ENCODE measurements at regions not wholly inside any gene's neighbourhood (a gene's known extent, or its start where the extent isn't known, plus 50 kb on each side); places are given as distances from the start of the nearest gene placed in this dataset.
"Not testable (repeated sequence)": the region's sequence is repeated elsewhere in the genome, so short reads cannot be mapped to it uniquely, and the experiment has no call there.

GRCh38 chr6:163776906-163777686 is 362.6 kb downstream of the QKI start:
- no peak for DNase-seq

DNA sequence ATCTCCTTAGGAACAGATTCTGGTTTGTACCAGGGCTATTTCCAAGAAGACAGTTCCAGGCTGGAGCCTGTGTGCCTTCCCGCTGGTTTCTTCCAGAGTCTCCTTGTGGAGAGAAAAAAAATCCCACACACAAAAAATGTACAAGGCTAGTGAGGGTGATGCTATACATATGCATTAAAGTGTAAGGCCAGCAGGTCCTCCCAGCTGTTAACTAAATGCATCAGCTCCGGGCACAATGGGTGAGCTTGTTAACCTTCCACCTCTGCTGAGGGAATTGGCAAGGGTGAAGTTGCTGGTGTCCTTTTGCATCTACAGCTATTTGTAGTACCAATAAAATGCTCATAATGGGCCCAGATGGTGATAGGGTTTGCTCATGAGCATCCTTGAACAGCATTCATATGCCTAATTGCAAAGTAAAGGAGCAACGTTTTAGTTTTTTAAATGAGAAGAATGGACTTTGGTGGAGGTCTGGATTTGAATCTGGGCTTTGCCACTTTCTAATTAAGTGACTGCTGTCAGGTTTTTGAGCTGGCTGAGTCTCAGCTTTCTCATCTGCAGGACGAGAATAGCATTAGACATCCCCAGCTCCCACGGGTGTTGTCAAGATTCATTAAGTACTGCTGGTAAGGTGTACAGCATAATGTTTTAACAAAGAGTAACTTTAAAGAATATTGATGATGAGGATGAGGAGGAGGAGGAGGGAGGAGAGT is 361.8 kb downstream of the QKI start:
- no peak for DNase-seq

DNA sequence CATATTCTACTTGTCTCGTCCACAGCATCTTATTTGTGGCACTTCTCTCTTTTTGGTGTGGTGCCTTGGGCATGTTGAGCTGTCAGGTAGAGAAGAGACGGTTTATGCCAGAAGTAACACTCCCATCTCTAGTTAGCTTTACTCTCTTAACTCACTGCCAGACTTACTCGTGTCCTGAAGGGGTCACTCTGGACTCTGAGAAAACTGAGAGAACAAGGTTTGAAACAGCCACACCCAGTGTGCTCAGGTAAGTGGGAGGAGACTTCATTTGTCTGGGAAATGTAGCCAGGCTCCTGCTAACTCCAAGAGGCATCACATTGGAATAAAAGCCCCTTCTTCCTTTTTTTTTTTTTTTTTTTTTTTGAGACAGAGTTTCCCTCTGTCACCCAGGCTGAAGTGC is 360.8 kb downstream of the QKI start:
- DNase-seq: no peak

DNA sequence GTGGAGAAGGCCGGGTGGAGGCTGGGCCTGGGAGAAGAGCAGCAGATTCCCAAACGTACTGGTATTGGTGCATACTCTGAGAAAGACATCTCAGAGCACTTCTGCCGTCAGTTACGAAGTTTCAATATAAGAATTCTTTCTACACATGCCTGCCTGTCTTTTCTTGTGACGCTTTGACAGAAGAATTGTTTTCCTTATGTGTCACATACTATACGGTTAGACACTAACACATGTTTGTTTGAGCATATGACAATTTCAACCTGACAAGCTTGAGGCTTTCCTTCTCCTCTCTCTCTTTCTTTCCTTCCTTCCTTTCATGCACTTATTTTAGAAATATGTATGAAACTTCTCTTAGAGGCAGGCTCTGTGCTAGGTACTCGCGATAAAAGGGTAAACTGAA is 360.0 kb downstream of the QKI start:
- no peak for DNase-seq

DNA sequence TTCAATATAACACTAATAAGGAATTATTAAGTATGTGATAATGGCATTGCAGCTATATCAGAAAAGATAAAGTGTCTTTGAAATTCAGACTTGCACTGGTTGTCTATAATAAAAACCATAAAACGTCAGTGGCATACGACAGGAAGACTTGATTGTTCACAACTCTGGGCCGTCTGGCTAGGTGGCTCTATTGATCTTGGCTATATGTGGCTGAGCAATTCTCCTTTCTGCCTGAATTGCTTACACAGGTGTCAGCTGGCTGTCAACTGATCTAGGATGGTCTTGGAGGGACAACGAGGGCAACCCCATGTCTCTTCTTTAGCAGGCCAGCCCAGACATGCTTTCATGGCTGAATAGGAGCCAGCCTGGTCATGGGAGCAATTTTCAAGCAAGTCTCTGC is 359.1 kb downstream of the QKI start:
- no peak for DNase-seq

- no peak for DNase-seq
Observed at GRCh38 chr6:163772701-163773100, 358.2 kb downstream of the QKI start.

GRCh38 chr6:163771180-163771579 is 356.7 kb downstream of the QKI start:
- DNase-seq: no peak

DNA sequence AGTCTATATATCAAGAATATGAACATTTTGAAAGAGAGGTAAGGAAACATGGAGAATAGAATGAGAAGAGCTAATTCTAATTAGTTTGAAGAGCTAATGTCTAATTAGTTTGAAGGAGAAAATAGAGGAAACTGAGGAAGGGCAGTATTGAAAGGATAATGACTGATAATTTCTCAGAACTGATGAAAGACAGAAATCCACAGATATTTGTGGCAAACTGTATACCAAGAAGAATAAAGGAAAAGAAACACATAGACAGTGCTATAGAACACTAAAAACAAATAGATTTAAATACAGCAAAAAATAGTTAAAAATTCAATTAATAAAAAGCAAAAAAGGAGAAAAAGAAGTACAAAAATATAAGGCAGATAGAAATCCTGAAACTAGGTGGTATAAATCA is 354.4 kb downstream of the QKI start:
- DNase-seq: no peak

DNA sequence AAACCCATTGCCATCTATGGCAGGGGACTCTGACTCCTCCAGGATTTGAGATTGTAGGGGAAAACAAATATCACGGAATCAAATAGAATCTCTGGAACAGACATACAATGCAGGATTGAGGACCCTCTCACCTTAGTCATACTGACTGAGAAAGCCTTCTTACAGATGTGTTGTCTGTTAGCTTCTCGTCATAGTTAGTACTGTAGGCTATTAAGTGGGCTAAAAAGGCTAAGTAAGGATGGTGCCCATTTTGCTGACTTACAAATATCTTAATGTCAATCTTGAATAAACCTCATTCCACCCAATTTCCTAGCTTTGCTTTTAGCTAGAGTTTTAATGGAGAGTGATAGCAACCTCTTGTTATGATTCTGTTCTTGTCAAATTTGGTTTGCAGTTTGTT is 352.4 kb downstream of the QKI start:
- DNase-seq: no peak

GRCh38 chr6:163765335-163765734 is 350.8 kb downstream of the QKI start:
- DNase-seq: no peak

DNA sequence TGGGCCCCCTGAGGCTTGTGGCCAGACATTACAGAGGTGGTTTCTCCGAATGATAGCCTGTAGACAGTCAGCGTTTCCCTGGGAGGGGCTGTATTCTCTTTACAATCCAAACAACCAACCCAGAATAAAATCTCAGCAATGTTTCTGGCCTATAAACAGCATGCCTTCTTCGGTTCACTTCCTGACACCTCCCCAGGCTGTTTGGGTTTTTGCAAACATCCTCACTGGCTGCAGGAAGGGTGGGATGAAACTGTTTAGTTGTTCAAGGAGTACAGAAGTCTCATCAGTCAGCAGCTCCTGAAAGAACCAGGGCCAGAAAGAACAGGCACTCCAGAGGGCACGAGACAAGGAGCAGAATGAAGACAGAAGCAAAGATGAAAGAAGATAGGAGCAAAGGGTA is 350.0 kb downstream of the QKI start:
- no peak for DNase-seq

- no peak for DNase-seq
Observed at GRCh38 chr6:163761481-163761880, 347.0 kb downstream of the QKI start.

DNA sequence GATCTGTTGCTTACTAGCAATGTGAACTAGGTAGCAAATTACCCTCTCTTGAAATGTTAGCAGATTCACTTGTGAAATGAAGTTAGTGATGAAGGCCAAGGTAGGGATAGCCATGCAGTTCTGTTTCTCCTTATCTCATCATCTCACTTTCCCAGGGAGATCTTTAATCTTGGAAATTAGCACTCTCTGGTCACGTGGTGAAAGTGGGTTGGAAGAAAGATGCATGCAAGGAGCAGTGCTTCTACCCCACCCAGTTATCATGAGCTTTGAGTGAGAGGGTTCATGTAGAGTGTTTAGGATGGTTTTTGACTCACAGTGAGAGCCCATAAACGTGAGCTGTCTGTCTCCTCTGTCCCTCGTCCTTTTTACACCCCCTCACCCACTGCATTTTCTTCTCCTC is 346.3 kb downstream of the QKI start:
- DNase-seq: no peak

- no peak for DNase-seq
Observed at GRCh38 chr6:163759542-163759941, 345.0 kb downstream of the QKI start.

GRCh38 chr6:163757520-163757919 is 343.0 kb downstream of the QKI start:
- no peak for DNase-seq

- DNase-seq: no peak
Observed at GRCh38 chr6:163756079-163756478, 341.6 kb downstream of the QKI start.

- no peak for DNase-seq
Observed at GRCh38 chr6:163754866-163755265, 340.3 kb downstream of the QKI start.

DNA sequence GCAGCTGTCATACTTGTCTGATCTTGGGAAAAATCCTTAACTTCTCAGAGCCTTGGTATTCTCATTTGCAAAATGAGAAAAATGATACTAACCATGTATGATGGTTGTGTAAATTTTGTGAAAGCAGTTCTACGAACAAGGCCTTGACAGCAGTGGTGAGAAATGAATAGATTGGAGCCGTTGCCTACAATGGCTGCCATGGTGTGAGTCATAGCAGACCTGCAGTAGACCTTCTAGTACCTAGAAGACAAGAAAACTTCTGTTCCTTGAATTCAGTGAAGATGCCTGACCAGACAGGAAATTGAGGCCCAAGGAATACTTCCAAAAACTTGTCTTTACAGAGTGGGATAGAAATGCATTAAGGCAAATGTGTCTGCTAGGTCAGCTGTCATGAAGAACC is 338.9 kb downstream of the QKI start:
- DNase-seq: no peak

DNA sequence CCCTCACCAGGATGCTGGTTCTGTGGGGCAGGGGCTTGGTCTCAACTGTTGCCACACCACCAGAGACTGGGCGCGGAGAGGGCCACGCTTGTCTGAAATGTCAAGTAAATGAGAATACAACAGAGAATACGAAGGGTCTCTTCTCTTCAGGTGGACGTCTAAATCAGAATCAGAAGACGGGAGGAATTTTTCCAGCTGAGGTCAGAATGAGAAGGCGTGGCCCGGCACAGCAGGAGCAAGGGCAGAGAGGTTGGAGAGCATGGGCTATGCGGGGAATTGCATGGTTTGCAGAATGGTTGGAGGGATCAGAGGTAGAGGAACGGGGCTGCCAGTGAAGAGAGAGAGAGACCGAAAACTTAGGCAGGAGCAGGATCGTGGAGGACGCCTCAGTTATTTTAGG is 337.9 kb downstream of the QKI start:
- no peak for DNase-seq

DNA sequence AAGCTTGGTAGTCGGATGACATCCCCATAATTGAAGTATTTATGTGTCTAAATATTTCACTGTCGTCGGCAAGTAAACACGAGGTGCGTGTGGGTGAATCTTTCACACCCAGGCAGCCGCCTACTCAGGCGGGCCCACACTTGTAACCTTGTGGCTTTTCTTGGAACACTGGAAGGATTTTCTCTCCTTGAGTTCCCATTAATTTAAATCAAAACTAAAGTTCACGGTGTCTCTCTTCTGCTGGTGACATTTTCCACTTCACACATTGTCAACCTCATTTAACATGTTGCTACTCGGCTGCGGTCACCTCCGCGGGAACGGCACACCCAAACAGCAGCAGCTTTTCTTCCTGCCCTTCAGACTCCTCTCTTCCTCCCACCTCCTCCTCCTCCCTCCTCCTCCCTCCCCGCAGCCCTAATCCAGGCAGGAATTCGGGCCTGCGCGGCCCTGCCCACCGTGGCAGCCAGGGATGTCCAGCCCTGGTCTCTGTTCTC is 336.6 kb downstream of the QKI start:
- DNase-seq: no peak

DNA sequence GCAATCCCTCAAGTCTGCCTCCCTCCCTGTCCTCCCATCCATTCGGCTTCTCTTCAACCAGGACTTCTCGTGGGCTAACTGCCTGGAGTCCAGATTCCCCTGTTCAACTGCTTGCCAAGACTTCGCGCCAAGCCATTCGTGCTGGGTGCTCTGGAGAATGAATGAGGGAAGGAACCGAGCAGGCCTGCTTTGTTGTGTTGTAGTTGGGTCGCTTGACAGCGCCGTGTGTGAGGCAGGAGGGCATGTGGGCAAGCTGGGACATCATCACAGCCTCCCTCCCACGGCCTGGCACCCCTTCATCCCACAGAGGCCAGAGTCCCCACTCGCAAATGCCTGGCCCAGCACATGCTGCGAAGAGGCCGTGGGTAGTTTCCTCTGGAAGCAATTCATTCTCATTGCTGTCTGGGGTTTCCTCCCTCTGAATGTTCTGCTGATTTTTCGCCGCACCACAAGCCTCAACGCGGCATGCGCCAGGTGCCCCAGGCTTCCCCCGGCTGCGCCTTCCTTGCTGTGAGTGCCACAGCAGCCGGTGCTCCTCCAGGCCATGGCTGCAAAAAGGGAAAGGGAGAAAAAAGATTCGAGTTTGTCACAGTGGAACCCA is 336.0 kb downstream of the QKI start:
- DNase-seq: no peak

- no peak for DNase-seq
Observed at GRCh38 chr6:163748886-163749285, 334.4 kb downstream of the QKI start.

DNA sequence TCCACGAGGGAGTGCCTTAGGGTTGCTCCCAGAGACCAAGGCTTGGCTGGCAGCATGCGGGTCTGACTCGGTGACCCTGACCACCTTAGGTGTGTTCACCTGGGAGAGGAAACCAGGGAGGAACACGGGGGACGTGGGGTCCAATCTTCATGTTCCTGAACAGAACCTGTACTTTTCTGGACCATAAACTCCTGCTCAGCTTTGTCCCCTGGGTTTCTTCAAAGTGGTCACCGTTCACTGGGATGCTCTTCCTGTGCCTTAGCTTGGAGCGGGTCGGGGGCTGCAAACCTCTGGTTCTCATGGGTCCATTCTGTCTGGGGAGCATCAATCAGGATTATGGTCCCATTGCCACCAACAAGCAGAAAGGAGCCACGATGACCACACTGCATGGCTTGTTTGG is 333.5 kb downstream of the QKI start:
- DNase-seq: no peak

GRCh38 chr6:163747058-163747457 is 332.5 kb downstream of the QKI start:
- DNase-seq: not testable (repeated sequence)
